GM12865 (cell line): ENCODE measurements at regions not wholly inside any gene's neighbourhood (a gene's known extent, or its start where the extent isn't known, plus 50 kb on each side); places are given as distances from the start of the nearest gene placed in this dataset.

Experiments
- DNase-seq: peaks from one replicate; pipeline ENCODE4 v3.0.0; 2010; ENCODE audit warnings: low read depth
- H3K4me3 ChIP-seq: 2 replicates; pipeline ENCODE4 v1.5.1; 2011; ENCODE audit warnings: mild to moderate bottlenecking, low read depth, low read length, control low read depth
- TF ChIP-seq, protein P1 (sequence below): IDR thresholded peaks from 2 replicates; pipeline ENCODE4 v1.5.1; 2011; ENCODE audit warnings: low read length, control low read depth, low read depth, inconsistent platforms; ENCODE audit not compliant: insufficient read depth; ENCODE audit errors: missing control alignments

DNA sequence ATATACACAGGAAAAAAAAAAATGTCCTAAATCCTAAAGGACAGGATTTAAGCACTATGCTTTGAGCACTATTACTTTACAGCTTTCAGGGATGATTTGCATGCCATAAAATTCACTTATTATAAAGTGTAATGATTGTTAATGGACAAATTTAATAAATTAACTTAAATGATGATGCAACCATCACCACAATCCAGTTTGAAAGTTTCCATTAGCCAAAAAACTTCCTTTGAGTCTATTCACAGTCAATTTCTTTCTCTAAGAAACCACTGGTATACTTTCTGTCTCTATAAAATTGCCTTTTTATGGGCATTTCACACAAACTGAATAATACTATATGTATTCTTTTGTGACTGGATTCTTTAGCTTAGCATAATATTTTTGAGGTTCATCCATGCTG lies 111.1 kb upstream of the RIOK3 start:
- H3K4me3 ChIP-seq = no peak overlapping the region
- DNase-seq = no peak
- TF ChIP-seq, protein P1, sequence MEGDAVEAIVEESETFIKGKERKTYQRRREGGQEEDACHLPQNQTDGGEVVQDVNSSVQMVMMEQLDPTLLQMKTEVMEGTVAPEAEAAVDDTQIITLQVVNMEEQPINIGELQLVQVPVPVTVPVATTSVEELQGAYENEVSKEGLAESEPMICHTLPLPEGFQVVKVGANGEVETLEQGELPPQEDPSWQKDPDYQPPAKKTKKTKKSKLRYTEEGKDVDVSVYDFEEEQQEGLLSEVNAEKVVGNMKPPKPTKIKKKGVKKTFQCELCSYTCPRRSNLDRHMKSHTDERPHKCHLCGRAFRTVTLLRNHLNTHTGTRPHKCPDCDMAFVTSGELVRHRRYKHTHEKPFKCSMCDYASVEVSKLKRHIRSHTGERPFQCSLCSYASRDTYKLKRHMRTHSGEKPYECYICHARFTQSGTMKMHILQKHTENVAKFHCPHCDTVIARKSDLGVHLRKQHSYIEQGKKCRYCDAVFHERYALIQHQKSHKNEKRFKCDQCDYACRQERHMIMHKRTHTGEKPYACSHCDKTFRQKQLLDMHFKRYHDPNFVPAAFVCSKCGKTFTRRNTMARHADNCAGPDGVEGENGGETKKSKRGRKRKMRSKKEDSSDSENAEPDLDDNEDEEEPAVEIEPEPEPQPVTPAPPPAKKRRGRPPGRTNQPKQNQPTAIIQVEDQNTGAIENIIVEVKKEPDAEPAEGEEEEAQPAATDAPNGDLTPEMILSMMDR = no peak

DNA sequence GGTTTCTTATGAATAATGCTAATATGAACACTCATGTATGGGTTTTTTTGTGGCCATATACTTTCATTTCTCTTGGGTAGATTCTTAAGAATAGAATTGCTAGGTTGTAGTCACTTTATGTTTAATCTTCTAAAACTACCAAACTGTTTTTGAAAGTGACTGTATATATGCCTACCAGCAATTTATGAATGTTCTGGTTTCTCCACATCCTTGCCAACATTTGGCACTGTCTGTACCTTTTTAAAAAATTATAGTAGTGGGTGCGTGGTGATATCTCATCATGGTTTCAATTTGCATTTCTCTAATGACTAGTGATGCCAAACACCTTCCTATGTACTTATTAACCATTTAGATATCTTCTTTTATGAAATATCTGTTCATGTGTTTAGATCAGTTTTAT lies 110.6 kb upstream of the RIOK3 start:
- H3K4me3 ChIP-seq = no peak overlapping the region
- no peak for DNase-seq
- TF ChIP-seq, protein P1 = no peak

DNA sequence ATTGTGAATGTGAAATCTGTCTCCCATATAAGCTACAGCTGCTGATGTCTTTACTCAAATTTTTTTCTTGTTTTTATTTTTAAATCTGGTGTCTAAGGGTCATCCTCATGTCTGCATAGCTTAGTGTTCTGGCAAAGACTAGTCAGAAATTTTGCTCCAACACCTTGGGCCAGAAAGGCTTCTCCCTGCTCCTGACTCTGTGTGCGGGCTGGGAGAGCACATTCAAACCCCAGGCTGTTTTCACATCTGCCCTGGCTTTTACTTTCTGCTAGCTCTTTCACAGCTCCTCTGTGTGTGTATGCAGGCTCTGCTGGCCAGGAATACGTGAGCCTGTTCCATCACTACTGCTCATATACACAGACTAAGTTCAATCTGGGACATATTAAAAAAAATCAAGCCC lies 102.9 kb upstream of the RIOK3 start:
- TF ChIP-seq, protein P1 = no peak
- H3K4me3 ChIP-seq = no peak overlapping the region
- no peak for DNase-seq

DNA sequence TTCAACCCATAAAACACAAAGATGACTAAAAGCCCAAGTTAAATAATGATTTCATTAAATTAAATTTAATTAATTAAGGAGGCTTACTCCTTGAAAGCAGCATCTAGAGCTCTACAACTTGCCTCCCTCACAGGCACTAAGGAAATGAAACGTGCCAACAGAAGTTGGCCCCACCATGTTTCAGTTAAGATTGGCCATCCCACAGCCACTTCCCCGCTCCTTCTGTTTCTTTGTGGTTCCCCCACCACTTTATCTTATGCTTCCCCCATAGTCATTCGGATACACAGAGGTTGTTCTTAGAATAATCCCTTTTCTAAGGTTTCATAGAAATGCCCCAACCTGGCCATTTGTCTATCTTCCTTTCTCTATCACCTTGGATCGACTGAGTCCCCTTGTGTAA lies 101.6 kb upstream of the RIOK3 start:
- no peak for DNase-seq
- H3K4me3 ChIP-seq = no peak overlapping the region
- TF ChIP-seq, protein P1 = no peak

DNA sequence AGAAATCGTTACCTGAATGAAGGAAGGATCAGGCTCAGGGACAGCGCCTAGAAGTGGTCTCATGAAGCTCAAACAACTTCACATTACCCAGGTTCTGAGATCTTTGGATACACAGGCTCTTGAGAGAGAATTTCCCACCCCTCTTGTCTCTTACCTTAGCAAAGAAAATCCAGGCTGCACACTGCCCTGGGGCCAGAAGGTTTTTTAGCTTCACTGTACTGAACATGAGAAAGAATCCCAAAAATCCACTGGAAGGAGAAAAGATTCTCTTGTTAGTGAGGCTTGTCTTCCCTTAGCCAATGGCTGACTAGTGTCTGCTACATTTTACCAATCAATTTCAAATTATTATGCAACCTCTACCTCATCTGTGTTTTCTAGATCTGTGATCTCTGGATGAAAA lies 101.0 kb upstream of the RIOK3 start:
- TF ChIP-seq, protein P1 = no peak
- no peak for DNase-seq
- no peak overlapping the region for H3K4me3 ChIP-seq

DNA sequence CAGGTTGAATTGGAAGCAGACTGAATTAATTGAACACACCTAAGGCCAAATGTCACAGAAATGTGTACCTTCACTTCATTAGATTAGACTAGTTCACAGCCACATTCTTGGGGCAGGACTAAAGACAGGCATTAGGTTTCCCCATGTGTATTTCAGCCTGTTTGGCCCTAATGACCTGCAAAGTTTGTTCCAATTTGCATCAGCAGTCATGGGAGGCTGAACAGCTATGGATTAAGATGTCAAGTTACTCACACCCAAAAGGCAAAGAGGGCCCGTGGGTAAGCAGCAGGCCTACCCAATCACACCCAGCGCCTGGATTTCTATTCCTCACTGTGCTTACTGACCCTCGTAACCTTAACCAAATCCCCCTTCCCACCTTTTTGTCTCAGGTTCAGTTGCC lies 99.6 kb upstream of the RIOK3 start:
- TF ChIP-seq, protein P1 = no peak

DNA sequence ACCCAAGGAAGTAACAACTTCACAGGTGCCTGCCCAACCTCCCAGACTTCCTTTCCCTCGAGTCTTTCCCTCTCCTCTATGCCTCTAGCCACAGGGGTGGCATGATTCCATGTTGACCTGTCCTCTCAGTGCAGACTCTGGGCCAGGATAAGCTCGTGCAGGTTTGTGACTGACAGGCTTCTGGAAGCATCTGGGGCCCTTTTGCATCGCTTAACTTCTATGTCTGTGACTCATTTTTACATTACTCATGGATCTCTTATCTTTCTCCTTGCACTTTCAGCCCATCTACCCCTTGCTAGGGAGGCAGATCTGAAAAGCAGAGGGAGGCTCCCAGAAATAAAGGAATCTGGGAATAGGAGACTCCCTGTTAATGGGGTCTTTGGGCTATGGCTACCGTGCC lies 98.5 kb upstream of the RIOK3 start:
- no peak overlapping the region for H3K4me3 ChIP-seq
- no peak for DNase-seq
- TF ChIP-seq, protein P1 = no peak

More for the DNA sequence above, 99.6 kb upstream of the RIOK3 start:
- no peak overlapping the region for H3K4me3 ChIP-seq
- DNase-seq = peak; percentile 56
